ENCODE measurements at regions not wholly inside any gene's neighbourhood (a gene's known extent, or its start where the extent isn't known, plus 50 kb on each side); places are given as distances from the start of the nearest gene placed in this dataset.

GRCh38 chr12:47326190-47326589 lies 246.4 kb upstream of the AMIGO2 start:
- TF ChIP-seq CTCF (IDR thresholded peaks at IDR 0.05; ENCODE audit: low read depth, low read length, missing input control) (no peak), ZBTB33 (IDR thresholded peaks at IDR 0.05) (no peak), RAD21 (IDR thresholded peaks at IDR 0.05) (no peak), SP1 (IDR thresholded peaks at IDR 0.05) (no peak), YY1 (IDR thresholded peaks at IDR 0.05) (no peak), MAX (IDR thresholded peaks at IDR 0.05) (no peak), TAF1 (conservative IDR thresholded peaks at IDR 0.05) (no peak), REST (IDR thresholded peaks at IDR 0.05) (no peak), ATF3 (IDR thresholded peaks at IDR 0.05) (no peak), EGR1 (IDR thresholded peaks at IDR 0.05; ENCODE audit: low read depth in 2 of 2) (no peak), GABPA (IDR thresholded peaks at IDR 0.05 in 1 of 2, conservative IDR thresholded peaks at IDR 0.05 in 1 of 2) (no peak), JUND (IDR thresholded peaks at IDR 0.05) (no peak)
